Pancreas (tissue), 10 donors: ENCODE measurements at regions not wholly inside any gene's neighbourhood (a gene's known extent, or its start where the extent isn't known, plus 50 kb on each side); places are given as distances from the start of the nearest gene placed in this dataset.

ENCODE experiments used
- ATAC-seq, 4 donors: fragments of 200-7000 bp; cut with Tn5 transposase; one replicate each; pipeline versions ENCODE4 v1.8.0 to v1.9.1; 2020; ENCODE audit warnings: mild to moderate bottlenecking in 4 of 4, moderate library complexity in 4 of 4
- DNase-seq, 6 donors: peaks; one replicate each; pipeline ENCODE4 v3.0.0-alpha.2; 2020
- FAIRE-seq: peaks from 2 replicates; lab custom pipeline; 2012; peaks lifted over from hg19 to GRCh38; lab: Jason Lieb, UNC
- H3K27ac ChIP-seq, 4 donors: fragments of 200-600 bp; sonication (generic); 1 replicate in 3 of 4; 2 replicates in 1 of 4; pipeline versions ENCODE4 v1.5.0 to v1.8.0; 2020
- H3K27me3 ChIP-seq, 4 donors: fragments of 200-600 bp; one replicate each; pipeline ENCODE4 v1.8.0; 2021
- H3K36me3 ChIP-seq, 3 donors: fragments of 200-600 bp; sonication (generic) in 1 of 3; one replicate each; pipeline versions ENCODE4 v1.5.0 to v1.8.0; 2020 to 2021
- H3K4me1 ChIP-seq, 3 donors: fragments of 200-600 bp; one replicate each; pipeline ENCODE4 v1.8.0; 2021
- H3K4me3 ChIP-seq, 4 donors: fragments of 200-600 bp; sonication (generic) in 2 of 4; one replicate each; pipeline versions ENCODE4 v1.5.0 to v1.8.0; 2020 to 2021
- H3K9me3 ChIP-seq, 4 donors: fragments of 200-600 bp; one replicate each; pipeline ENCODE4 v1.8.0; 2021
- CTCF ChIP-seq, 4 donors: fragments of 200-600 bp; sonication (generic) in 3 of 4; IDR thresholded peaks; one replicate each; pipeline versions ENCODE4 v1.5.0 to v1.8.0; 2021; ENCODE audit warnings: antibody characterized with exemption in 4 of 4
- WGBS, 2 donors: extraction: QIAGEN DNeasy Blood & Tissue Kit; methylation state at CpG; one replicate each; pipeline ENCODE4 v1.1.7; 2013; 5-methylcytosine and 5-hydroxymethylcytosine counted together
- intact Hi-C, 3 donors: fragments of 100-400 bp; cut with DNase I; formaldehyde crosslinking; loops; one replicate each; pipeline versions ENCODE4 v1.11.1 to v1.14.2; 2022
- donor health status: healthy with polysubstance abuse.
- donor health status: DM: no; HTN: no; CAD: no; lungs with moderate emphysema.
- donor health status: DM: no; HTN: no; CAD: no.
- donor health status: control.
- donor health status: control.
- donor health status: Bipolar disorder and iron deficiency.
- donor health status: DM: yes; HTN: yes; CAD: no.
- donor health status: DM: no; HTN: no; CAD: no.
- donor health status: DM: no; HTN: no; CAD: no.
- donor health status: DM: yes; HTN: yes; CAD: no.

- ATAC-seq, result no peak
- intact Hi-C loops, result no loop called here
- Histone ChIP-seq H3K4me3 (no peak overlapping the region), H3K4me1 (no peaks in the 10 kb centered on the region), H3K27me3 (no peaks in the 10 kb centered on the region), H3K27ac (no peak overlapping the region), H3K36me3 (no peaks in the 10 kb centered on the region), H3K9me3 (no peaks in the 10 kb centered on the region)
- no peak for TF ChIP-seq CTCF (IDR thresholded peaks at IDR 0.05)
- WGBS, 2 donors, result 31 to 49% methylated on average over 2 of the region's 2 CpGs
- no peak for DNase-seq
- FAIRE-seq, result no peak
These were observed 594.8 kb upstream of the ARID1B start for GRCh38 chr6:156182356-156182755.

DNA sequence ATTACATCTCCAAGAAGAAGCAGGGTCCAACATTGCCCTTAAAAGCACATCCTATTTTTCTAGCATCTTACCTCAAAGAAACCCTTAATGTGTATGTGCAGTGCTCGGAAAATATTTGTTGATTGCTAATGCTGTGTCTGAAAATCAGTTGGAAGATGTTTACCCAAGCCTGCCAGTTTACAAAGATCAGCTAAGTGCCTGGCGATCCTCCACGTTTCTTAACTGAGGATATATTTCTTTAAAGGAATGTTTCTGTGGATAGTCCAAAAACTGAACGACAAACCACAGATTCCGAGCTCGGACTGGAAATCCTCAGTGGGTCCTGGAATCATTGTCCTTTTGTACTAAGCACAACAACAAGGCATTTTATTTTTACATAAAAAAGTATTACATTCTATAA, 595.7 kb upstream of the ARID1B start:
- FAIRE-seq (no peak), DNase-seq (no peak), ATAC-seq (no peak)
- H3K27me3 ChIP-seq, result no peaks in the 10 kb centered on the region
- no peaks in the 10 kb centered on the region for H3K9me3 ChIP-seq
- H3K4me1 ChIP-seq, result no peaks in the 10 kb centered on the region
- H3K4me3 ChIP-seq, result no peak overlapping the region
- no peak for TF ChIP-seq CTCF (IDR thresholded peaks at IDR 0.05)
- intact Hi-C loops, result no loop called here
- no peaks in the 10 kb centered on the region for H3K36me3 ChIP-seq
- no peak overlapping the region for H3K27ac ChIP-seq
- 54 to 63% methylated on average over 6 of the region's 6 CpGs for WGBS, 2 donors

DNA sequence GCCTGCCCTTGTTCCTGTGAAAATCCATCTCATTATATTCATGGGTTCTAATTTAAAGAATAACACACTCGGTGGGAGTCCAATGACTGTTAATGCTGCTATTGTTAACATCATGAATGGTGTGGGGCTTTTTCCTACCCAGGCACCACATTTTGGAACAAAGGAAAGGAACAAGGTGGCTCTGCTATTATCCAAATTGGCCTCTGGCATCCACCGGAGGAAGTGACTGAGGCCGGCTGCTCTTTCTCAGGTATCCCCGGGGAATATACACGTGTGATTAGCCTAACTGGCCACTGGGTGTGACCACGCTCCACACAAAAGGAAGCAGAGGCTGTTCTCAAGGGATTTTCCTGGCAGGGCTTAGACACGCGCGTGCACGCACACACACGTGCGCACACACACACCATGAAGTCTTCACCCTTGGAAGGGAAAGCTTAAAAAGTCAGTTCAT, 601.2 kb upstream of the ARID1B start:
- 18 to 19% methylated on average over 12 of the region's 12 CpGs for WGBS, 2 donors
- Histone ChIP-seq H3K4me1 (no peaks in the 10 kb centered on the region), H3K9me3 (no peaks in the 10 kb centered on the region), H3K36me3 (no peaks in the 10 kb centered on the region), H3K27me3 (no peaks in the 10 kb centered on the region), H3K4me3 (no peak overlapping the region), H3K27ac (no peak overlapping the region)
- ATAC-seq (peak; percentile 35 to 84 (median 74)), FAIRE-seq (no peak), DNase-seq (peak in 3 of 6 donors; percentile 17 to 31 (median 25))
- no peak for TF ChIP-seq CTCF (IDR thresholded peaks at IDR 0.05)
- intact Hi-C loops, result no loop called here

DNA sequence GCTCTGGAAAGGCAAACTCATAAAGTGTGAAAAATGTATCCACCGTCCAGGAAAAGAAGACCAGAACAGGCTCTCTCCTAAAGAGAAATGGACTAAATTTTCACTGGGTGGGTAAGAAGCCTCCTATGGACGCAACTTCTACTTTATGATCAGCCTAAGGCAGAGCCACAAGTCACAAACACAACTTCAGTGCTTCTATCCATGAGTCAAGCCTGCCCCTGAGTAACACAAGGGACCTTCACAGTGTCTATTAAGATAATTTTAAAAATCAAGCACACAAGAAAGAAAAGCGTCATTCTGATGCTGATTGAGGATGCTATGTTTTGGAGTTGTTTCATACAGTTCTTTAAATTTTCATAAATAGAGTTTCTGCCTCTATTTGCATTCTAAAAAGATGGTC, 601.7 kb upstream of the ARID1B start:
- WGBS, 2 donors, result 39 to 54% methylated on average over 3 of the region's 3 CpGs
- TF ChIP-seq CTCF (IDR thresholded peaks at IDR 0.05), result no peak
- H3K27ac ChIP-seq, result no peak overlapping the region
- no peak for ATAC-seq
- no peaks in the 10 kb centered on the region for H3K4me1 ChIP-seq
- no peak for DNase-seq
- intact Hi-C loops, result no loop called here
- no peaks in the 10 kb centered on the region for H3K9me3 ChIP-seq
- FAIRE-seq, result no peak
- no peaks in the 10 kb centered on the region for H3K36me3 ChIP-seq
- H3K27me3 ChIP-seq, result no peaks in the 10 kb centered on the region
- H3K4me3 ChIP-seq, result no peak overlapping the region

DNA sequence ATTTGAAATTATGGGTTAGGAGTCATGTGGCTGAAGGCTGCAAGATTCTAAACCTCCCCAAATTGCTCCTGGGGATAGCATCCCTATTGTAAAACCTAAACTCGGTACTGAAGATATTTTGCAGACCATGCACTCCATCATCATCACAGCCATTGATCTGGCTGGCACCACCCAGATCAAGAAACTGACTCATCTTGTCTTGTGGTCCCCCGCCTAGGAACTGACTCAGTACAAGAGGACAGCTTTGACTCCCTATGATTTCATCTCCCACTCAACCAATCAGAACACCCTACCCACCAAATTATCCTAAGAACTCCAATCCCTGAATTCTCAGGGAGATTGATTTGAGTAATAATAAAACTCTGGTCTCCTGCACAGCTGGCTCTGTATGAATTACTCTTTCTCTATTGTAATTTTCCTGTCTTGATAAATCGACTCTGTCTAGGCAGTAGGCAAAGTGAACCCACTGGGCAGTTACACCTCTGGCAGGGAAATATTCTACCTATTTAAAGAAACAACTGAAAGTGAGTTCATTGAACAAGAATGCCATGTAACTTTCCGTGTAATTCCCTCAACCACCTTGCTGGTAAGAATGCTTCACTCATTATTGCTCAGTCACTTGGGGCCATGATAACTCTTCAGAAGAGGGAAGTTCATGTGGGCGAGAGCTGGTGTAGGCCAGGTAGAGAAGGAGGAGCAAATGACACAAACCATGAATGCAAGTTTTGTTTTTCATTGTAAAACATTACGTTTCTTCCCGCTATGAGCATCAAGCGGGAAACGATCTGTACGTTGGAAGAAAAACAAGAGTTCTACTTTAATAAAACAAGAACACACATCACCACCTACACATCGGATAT, 602.9 kb upstream of the ARID1B start:
- no peak for TF ChIP-seq CTCF (IDR thresholded peaks at IDR 0.05)
- WGBS, 2 donors, result 74 to 79% methylated on average over 11 of the region's 11 CpGs
- DNase-seq (no peak), FAIRE-seq (no peak), ATAC-seq (no peak)
- Histone ChIP-seq H3K4me3 (no peak overlapping the region), H3K9me3 (no peaks in the 10 kb centered on the region), H3K4me1 (no peaks in the 10 kb centered on the region), H3K36me3 (no peaks in the 10 kb centered on the region), H3K27ac (no peak overlapping the region), H3K27me3 (no peaks in the 10 kb centered on the region)
- intact Hi-C loops, result no loop called here
